NCI-H526 treated with DMSO at 0.1 percent for 48 hours (cell line): ENCODE measurements at regions not wholly inside any gene's neighbourhood (a gene's known extent, or its start where the extent isn't known, plus 50 kb on each side); places are given as distances from the start of the nearest gene placed in this dataset.

ENCODE experiments used
- DNase-seq: peaks from one replicate; lab custom pipeline; 2025; lab: John Stamatoyannopoulos, UW

GRCh38 chr2:183284606-183285005 is 160.4 kb downstream of the NUP35 start:
- DNase-seq, result no peak

GRCh38 chr2:183291436-183291835 is 167.2 kb downstream of the NUP35 start:
- DNase-seq, result no peak

- no peak for DNase-seq
These were observed 167.8 kb downstream of the NUP35 start for GRCh38 chr2:183292028-183292427.

GRCh38 chr2:183339311-183339710 is 215.1 kb downstream of the NUP35 start:
- no peak for DNase-seq

- no peak for DNase-seq
These were observed 216.8 kb downstream of the NUP35 start for GRCh38 chr2:183341057-183341456.

GRCh38 chr2:183347969-183348368 is 223.7 kb downstream of the NUP35 start:
- DNase-seq, result no peak

GRCh38 chr2:183348492-183348891 is 224.2 kb downstream of the NUP35 start:
- no peak for DNase-seq

- DNase-seq, result no peak
These were observed 224.8 kb downstream of the NUP35 start for GRCh38 chr2:183349091-183349490.

GRCh38 chr2:183359867-183360266 is 235.6 kb downstream of the NUP35 start:
- DNase-seq, result no peak

- no peak for DNase-seq
These were observed 247.3 kb downstream of the NUP35 start for GRCh38 chr2:183371545-183371944.

GRCh38 chr2:183375821-183376220 is 251.6 kb downstream of the NUP35 start:
- no peak for DNase-seq

- DNase-seq, result no peak
These were observed 259.6 kb downstream of the NUP35 start for GRCh38 chr2:183383854-183384253.

GRCh38 chr2:183389546-183390080 is 265.4 kb downstream of the NUP35 start:
- no peak for DNase-seq

GRCh38 chr2:183390109-183390508 is 265.9 kb downstream of the NUP35 start:
- DNase-seq, result no peak

- DNase-seq, result no peak
These were observed 280.1 kb downstream of the NUP35 start for GRCh38 chr2:183404392-183404791.

GRCh38 chr2:183408562-183408961 is 284.3 kb downstream of the NUP35 start:
- DNase-seq, result no peak

- no peak for DNase-seq
These were observed 285.4 kb downstream of the NUP35 start for GRCh38 chr2:183409662-183410061.

- DNase-seq, result no peak
These were observed 292.5 kb downstream of the NUP35 start for GRCh38 chr2:183416753-183417152.

- no peak for DNase-seq
These were observed 302.6 kb downstream of the NUP35 start for GRCh38 chr2:183426825-183427224.

- no peak for DNase-seq
These were observed 303.3 kb downstream of the NUP35 start for GRCh38 chr2:183427558-183427957.

- no peak for DNase-seq
These were observed 304.6 kb downstream of the NUP35 start for GRCh38 chr2:183428881-183429280.

- DNase-seq, result no peak
These were observed 314.3 kb downstream of the NUP35 start for GRCh38 chr2:183438541-183438940.

- DNase-seq, result no peak
These were observed 330.8 kb downstream of the NUP35 start for GRCh38 chr2:183455056-183455455.

- no peak for DNase-seq
These were observed 331.9 kb downstream of the NUP35 start for GRCh38 chr2:183456177-183456576.

- DNase-seq, result no peak
These were observed 334.2 kb downstream of the NUP35 start for GRCh38 chr2:183458460-183458859.
